ENCODE measurements at regions not wholly inside any gene's neighbourhood (a gene's known extent, or its start where the extent isn't known, plus 50 kb on each side); places are given as distances from the start of the nearest gene placed in this dataset.

DNA sequence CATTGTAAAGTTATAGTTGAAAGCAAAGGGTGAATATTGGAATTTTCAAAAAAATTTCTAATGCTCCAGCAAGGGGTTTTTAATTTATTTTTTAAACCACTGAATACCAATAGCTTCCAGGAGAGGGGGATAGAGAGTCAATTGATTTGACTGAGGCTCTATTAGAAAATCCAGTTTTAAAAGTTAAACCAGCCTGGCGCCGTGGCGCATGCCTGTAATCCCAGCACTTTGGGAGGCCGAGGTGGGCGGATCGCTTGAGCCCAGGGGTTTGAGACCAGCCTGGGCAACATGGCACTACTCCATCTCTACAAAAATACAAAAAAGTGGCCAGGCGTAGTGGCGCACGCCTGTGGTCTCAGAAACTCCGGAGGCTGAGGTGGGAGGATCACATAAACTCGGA, 150.1 kb downstream of the SLC38A4 start:
- Histone ChIP-seq H3K4me3 (ENCODE audit: control insufficient read depth in 1 of 2, extremely low read depth in 1 of 2, low read length in 1 of 2) (no peak overlapping the region), H3K4me1 (ENCODE audit: control insufficient read depth in 1 of 2, extremely low read depth in 1 of 2, insufficient read depth in 2 of 2, low read length in 2 of 2) (no peaks in the 10 kb centered on the region), H3K36me3 (ENCODE audit: control insufficient read depth in 2 of 2, extremely low read depth in 1 of 2, insufficient read depth in 1 of 2, low read length in 1 of 2) (no peaks in the 10 kb centered on the region), H3K27me3 (replicated peaks in 1 of 2; ENCODE audit: control insufficient read depth in 2 of 2, extremely low read depth in 1 of 2, insufficient read depth in 2 of 2, low read length in 1 of 2) (peaks cover 0 to 4% of the 10 kb centered on the region in 2 experiments), H3K27ac (ENCODE audit: low read length) (no peak overlapping the region), H3K9me3 (no peaks in the 10 kb centered on the region)
- WGBS (ENCODE audit: insufficient coverage): 83% methylated on average over 8 of the region's 11 CpGs
- POLR2A ChIA-PET: no interaction called here
- Mint-ChIP-seq H3K4me3 (no peak overlapping the region), H3K36me3 (no peaks in the 10 kb centered on the region), H3K27ac (no peak overlapping the region), H3K4me1 (peaks cover 0 to 6% (median 0%) of the 10 kb centered on the region in 3 donors), H3K27me3 (no peaks in the 10 kb centered on the region), H3K9me3 (no peaks in the 10 kb centered on the region)
- CTCF ChIA-PET: no interaction called here
- DNase-seq (peak in 1 of 35 experiments; percentile 49), ATAC-seq (replicated peaks in 1 of 4) (no peak)

DNA sequence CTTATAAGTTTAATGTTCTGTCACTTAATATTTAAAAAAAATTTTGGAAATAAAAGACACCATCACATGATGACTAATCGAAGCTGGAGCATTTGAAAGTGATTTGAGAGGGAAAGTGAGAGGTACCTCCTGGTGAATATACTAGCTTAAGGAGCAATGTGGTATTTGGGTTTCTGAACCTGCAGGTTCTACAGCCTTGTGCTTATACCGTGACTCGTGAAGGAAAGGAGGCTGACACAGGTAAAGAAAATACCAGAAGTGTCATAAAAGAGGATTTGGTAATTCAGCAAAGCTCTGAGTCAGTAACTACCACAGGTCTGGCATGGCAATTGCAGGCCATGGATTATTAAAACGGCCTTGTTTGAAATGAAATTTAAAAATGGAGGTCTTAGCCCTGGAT, 151.0 kb downstream of the SLC38A4 start:
- WGBS (ENCODE audit: insufficient coverage): 96% methylated on average over 3 of the region's 4 CpGs
- peaks cover 0 to 4% of the 10 kb centered on the region in 2 experiments for H3K27me3 ChIP-seq (replicated peaks in 1 of 2; ENCODE audit: control insufficient read depth in 2 of 2, extremely low read depth in 1 of 2, insufficient read depth in 2 of 2, low read length in 1 of 2)

DNA sequence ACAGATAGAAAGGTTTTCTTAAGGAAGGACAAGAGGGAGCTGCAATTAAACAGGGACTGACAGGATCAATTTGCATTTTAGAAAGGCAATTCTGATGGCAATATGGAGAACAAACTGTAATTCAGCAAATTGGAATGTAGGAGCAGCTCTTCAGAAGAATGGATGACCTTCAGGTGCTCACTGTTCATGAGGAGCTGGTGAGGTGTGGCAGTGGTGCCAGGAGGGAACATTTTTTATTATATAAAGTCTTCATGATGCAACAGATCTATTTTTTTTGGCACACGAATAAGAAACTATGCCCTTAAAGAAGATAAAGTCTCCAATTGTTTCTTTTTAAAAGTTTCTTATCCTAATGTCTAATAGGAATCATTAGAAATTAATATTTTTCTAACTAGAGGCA, 151.7 kb downstream of the SLC38A4 start:
- Mint-ChIP-seq H3K27me3 (no peaks in the 10 kb centered on the region), H3K36me3 (peaks cover 6% of the 10 kb centered on the region), H3K4me1 (peaks cover 0 to 6% (median 0%) of the 10 kb centered on the region in 3 donors), H3K4me3 (no peak overlapping the region), H3K27ac (no peak overlapping the region), H3K9me3 (peaks cover 0 to 7% (median 3%) of the 10 kb centered on the region in 3 donors)
- Histone ChIP-seq H3K27ac (ENCODE audit: low read length) (no peak overlapping the region), H3K36me3 (ENCODE audit: control insufficient read depth in 2 of 2, extremely low read depth in 1 of 2, insufficient read depth in 1 of 2, low read length in 1 of 2) (no peaks in the 10 kb centered on the region), H3K4me3 (ENCODE audit: control insufficient read depth in 1 of 2, extremely low read depth in 1 of 2, low read length in 1 of 2) (no peak overlapping the region), H3K4me1 (ENCODE audit: control insufficient read depth in 1 of 2, extremely low read depth in 1 of 2, insufficient read depth in 2 of 2, low read length in 2 of 2) (no peaks in the 10 kb centered on the region), H3K27me3 (replicated peaks in 1 of 2; ENCODE audit: control insufficient read depth in 2 of 2, extremely low read depth in 1 of 2, insufficient read depth in 2 of 2, low read length in 1 of 2) (peaks cover 0 to 4% of the 10 kb centered on the region in 2 experiments), H3K9me3 (no peaks in the 10 kb centered on the region)
- DNase-seq (no peak), ATAC-seq (replicated peaks in 1 of 4) (no peak)
- WGBS (ENCODE audit: insufficient coverage): no CpG with 5 or more reads among the region's 1 CpG
- POLR2A ChIA-PET: interaction anchor here in 1 of 2 donors (1.0 kb wide), 1 partner anchor 310 kb away, joined by 3 read pairs; no protein-coding TSS in a partner anchor
- CTCF ChIA-PET: interaction anchor here in 1 of 2 donors (0.6 to 1.5 kb wide), 3 partner anchors 12 to 549 kb away, joined by 3 to 9 read pairs (median 3); no protein-coding TSS in a partner anchor

More for the DNA sequence above, 151.0 kb downstream of the SLC38A4 start:
- CTCF ChIA-PET: interaction anchor here (0.6 to 1.5 kb wide), 4 partner anchors 11 to 550 kb away, joined by 3 to 9 read pairs (median 3); no protein-coding TSS in a partner anchor
- Mint-ChIP-seq H3K27me3 (no peaks in the 10 kb centered on the region), H3K4me3 (no peak overlapping the region), H3K4me1 (peaks cover 0 to 6% (median 0%) of the 10 kb centered on the region in 3 donors), H3K36me3 (peaks cover 6% of the 10 kb centered on the region), H3K27ac (no peak overlapping the region), H3K9me3 (peaks cover 0 to 7% (median 3%) of the 10 kb centered on the region in 3 donors)
- Histone ChIP-seq H3K9me3 (no peaks in the 10 kb centered on the region), H3K27ac (ENCODE audit: low read length) (no peak overlapping the region), H3K4me1 (ENCODE audit: control insufficient read depth in 1 of 2, extremely low read depth in 1 of 2, insufficient read depth in 2 of 2, low read length in 2 of 2) (no peaks in the 10 kb centered on the region), H3K4me3 (ENCODE audit: control insufficient read depth in 1 of 2, extremely low read depth in 1 of 2, low read length in 1 of 2) (no peak overlapping the region), H3K36me3 (ENCODE audit: control insufficient read depth in 2 of 2, extremely low read depth in 1 of 2, insufficient read depth in 1 of 2, low read length in 1 of 2) (no peaks in the 10 kb centered on the region)
- DNase-seq (no peak), ATAC-seq (replicated peaks in 1 of 4) (no peak)
- POLR2A ChIA-PET: no interaction called here

DNA sequence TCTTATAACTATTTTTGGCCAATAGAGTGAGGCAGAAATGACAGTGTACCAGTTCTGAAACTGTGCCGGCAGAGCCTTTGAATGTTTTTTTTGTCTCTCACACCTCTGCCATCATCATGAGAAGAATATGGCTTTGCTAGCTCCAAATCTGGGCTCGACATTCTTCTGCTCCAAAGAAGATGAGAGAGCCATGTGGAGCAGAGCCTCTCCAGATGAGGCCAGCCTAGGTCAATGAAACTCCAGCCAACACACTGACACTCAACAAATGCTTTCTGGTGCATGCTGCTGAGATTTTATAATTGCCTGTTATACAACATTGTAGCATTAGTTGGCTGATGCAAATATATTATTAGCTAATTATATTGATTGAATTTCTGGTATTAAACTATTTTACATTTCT, 154.7 kb downstream of the SLC38A4 start:
- CTCF ChIA-PET: no interaction called here

DNA sequence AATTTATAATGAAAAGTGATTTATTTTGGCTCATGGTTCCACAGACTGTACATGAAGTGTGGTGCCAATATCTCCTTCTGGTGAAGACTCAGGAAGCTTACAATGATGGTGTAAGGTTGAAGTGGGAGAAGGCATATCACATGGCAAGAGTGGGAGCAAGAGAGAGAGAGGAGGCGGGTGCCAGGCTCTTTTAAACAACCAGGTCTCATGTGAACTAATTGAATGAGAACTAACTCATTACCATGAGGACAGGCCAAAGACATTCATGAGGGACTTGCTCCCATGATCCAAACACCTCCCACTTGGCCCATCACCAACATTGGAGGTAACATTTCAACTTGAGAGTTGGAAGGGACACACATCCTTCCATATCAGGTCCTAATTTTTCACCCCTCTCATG, 155.2 kb downstream of the SLC38A4 start:
- Histone ChIP-seq H3K27ac (ENCODE audit: low read length) (no peak overlapping the region), H3K4me1 (ENCODE audit: control insufficient read depth in 1 of 2, extremely low read depth in 1 of 2, insufficient read depth in 2 of 2, low read length in 2 of 2) (no peaks in the 10 kb centered on the region), H3K36me3 (ENCODE audit: control insufficient read depth in 2 of 2, extremely low read depth in 1 of 2, insufficient read depth in 1 of 2, low read length in 1 of 2) (no peaks in the 10 kb centered on the region), H3K4me3 (ENCODE audit: control insufficient read depth in 1 of 2, extremely low read depth in 1 of 2, low read length in 1 of 2) (no peak overlapping the region), H3K9me3 (no peaks in the 10 kb centered on the region), H3K27me3 (replicated peaks in 1 of 2; ENCODE audit: control insufficient read depth in 2 of 2, extremely low read depth in 1 of 2, insufficient read depth in 2 of 2, low read length in 1 of 2) (no peaks in the 10 kb centered on the region)
- Mint-ChIP-seq H3K27ac (no peak overlapping the region), H3K9me3 (peaks cover 0 to 7% (median 3%) of the 10 kb centered on the region in 3 donors), H3K27me3 (no peaks in the 10 kb centered on the region), H3K36me3 (peaks cover 6% of the 10 kb centered on the region), H3K4me3 (no peak overlapping the region), H3K4me1 (peaks cover 0 to 4% (median 0%) of the 10 kb centered on the region in 3 donors)
- DNase-seq (no peak), ATAC-seq (replicated peaks in 1 of 4) (no peak)
- ChIA-PET POLR2A (no interaction called here), CTCF (no interaction called here)
- WGBS (ENCODE audit: insufficient coverage): no CpG with 5 or more reads among the region's 1 CpG

More for the DNA sequence above, 154.7 kb downstream of the SLC38A4 start:
- no peaks in the 10 kb centered on the region for H3K9me3 ChIP-seq
- 100% methylated on average over 1 of the region's 2 CpGs for WGBS (ENCODE audit: insufficient coverage)
- ATAC-seq (replicated peaks in 1 of 4): no peak
- Mint-ChIP-seq H3K9me3 (peaks cover 0 to 7% (median 3%) of the 10 kb centered on the region in 3 donors), H3K4me3 (no peak overlapping the region), H3K27ac (no peak overlapping the region), H3K36me3 (peaks cover 6% of the 10 kb centered on the region), H3K27me3 (no peaks in the 10 kb centered on the region), H3K4me1 (peaks cover 0 to 6% (median 0%) of the 10 kb centered on the region in 3 donors)
- no peaks in the 10 kb centered on the region for H3K36me3 ChIP-seq (ENCODE audit: control insufficient read depth in 2 of 2, extremely low read depth in 1 of 2, insufficient read depth in 1 of 2, low read length in 1 of 2)
- H3K4me1 ChIP-seq (ENCODE audit: control insufficient read depth in 1 of 2, extremely low read depth in 1 of 2, insufficient read depth in 2 of 2, low read length in 2 of 2): no peaks in the 10 kb centered on the region
- peaks cover 0 to 4% of the 10 kb centered on the region in 2 experiments for H3K27me3 ChIP-seq (replicated peaks in 1 of 2; ENCODE audit: control insufficient read depth in 2 of 2, extremely low read depth in 1 of 2, insufficient read depth in 2 of 2, low read length in 1 of 2)
- H3K4me3 ChIP-seq (ENCODE audit: control insufficient read depth in 1 of 2, extremely low read depth in 1 of 2, low read length in 1 of 2): no peak overlapping the region
- H3K27ac ChIP-seq (ENCODE audit: low read length): no peak overlapping the region
- no peak for DNase-seq
- POLR2A ChIA-PET: interaction anchor here in 1 of 2 donors (0.7 kb wide), 1 partner anchor 888 kb away, joined by 3 read pairs; no protein-coding TSS in a partner anchor

DNA sequence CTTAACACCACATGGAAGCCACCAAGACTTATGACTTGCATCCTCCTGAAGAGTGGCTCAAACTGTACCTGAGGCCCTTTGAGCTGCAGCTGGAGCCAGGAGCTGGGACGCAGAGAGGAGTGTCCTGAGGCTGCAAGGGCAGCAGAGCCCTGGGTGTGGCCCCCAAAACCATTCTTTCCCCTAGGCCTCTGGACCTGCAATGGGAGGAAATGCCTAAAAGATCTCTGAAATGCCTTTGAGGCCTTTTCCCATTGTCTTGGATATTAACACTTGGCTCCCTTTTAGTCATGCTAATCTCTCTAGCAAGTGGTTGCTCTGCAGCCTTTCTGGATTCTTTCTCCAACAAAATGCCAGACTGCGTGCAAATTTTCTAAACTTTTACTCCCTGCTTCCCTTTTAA, 156.1 kb downstream of the SLC38A4 start:
- ATAC-seq (replicated peaks in 1 of 4) (no peak), DNase-seq (no peak)
- peaks cover 0 to 7% (median 3%) of the 10 kb centered on the region in 3 donors for H3K9me3 Mint-ChIP-seq
- H3K4me3 Mint-ChIP-seq: no peak overlapping the region
- CTCF ChIA-PET: interaction anchor here in 1 of 2 donors (0.6 to 0.7 kb wide), 2 partner anchors 42 to 60 kb away, joined by 3 to 4 read pairs; no protein-coding TSS in a partner anchor
- H3K9me3 ChIP-seq: no peaks in the 10 kb centered on the region
- H3K4me1 ChIP-seq (ENCODE audit: control insufficient read depth in 1 of 2, extremely low read depth in 1 of 2, insufficient read depth in 2 of 2, low read length in 2 of 2): no peaks in the 10 kb centered on the region
- POLR2A ChIA-PET: interaction anchor here in 1 of 2 donors (0.6 kb wide), 1 partner anchor 452 kb away, joined by 5 read pairs; no protein-coding TSS in a partner anchor
- H3K27me3 Mint-ChIP-seq: no peaks in the 10 kb centered on the region
- H3K4me3 ChIP-seq (ENCODE audit: control insufficient read depth in 1 of 2, extremely low read depth in 1 of 2, low read length in 1 of 2): no peak overlapping the region
- WGBS (ENCODE audit: insufficient coverage): 67% methylated on average over 1 of the region's 2 CpGs
- no peak overlapping the region for H3K27ac Mint-ChIP-seq
- no peak overlapping the region for H3K27ac ChIP-seq (ENCODE audit: low read length)
- no peaks in the 10 kb centered on the region for H3K27me3 ChIP-seq (replicated peaks in 1 of 2; ENCODE audit: control insufficient read depth in 2 of 2, extremely low read depth in 1 of 2, insufficient read depth in 2 of 2, low read length in 1 of 2)
- H3K4me1 Mint-ChIP-seq: peaks cover 0 to 9% (median 9%) of the 10 kb centered on the region in 3 donors
- peaks cover 6% of the 10 kb centered on the region for H3K36me3 Mint-ChIP-seq
- H3K36me3 ChIP-seq (ENCODE audit: control insufficient read depth in 2 of 2, extremely low read depth in 1 of 2, insufficient read depth in 1 of 2, low read length in 1 of 2): no peaks in the 10 kb centered on the region
